HG02840 (cell line): ENCODE measurements at regions not wholly inside any gene's neighbourhood (a gene's known extent, or its start where the extent isn't known, plus 50 kb on each side); places are given as distances from the start of the nearest gene placed in this dataset.

ENCODE experiments used
- ATAC-seq: cut with Tn5 transposase; IDR thresholded peaks from one replicate; pipeline ENCODE4 v1.9.1; 2021; ENCODE audit warnings: mild to moderate bottlenecking, moderate library complexity, moderate number of reproducible peaks; ENCODE audit not compliant: unreplicated experiment, low FRiP score

- no peak for ATAC-seq
These were observed 132.0 kb upstream of the RAI14 start for GRCh38 chr5:34524123-34524522.

- no peak for ATAC-seq
These were observed 130.4 kb upstream of the RAI14 start for GRCh38 chr5:34525761-34526160.

GRCh38 chr5:34526682-34527305, 129.3 kb upstream of the RAI14 start:
- ATAC-seq, result no peak

- ATAC-seq, result no peak
These were observed 126.4 kb upstream of the RAI14 start for GRCh38 chr5:34529581-34530331.

GRCh38 chr5:34530637-34531036, 125.5 kb upstream of the RAI14 start:
- ATAC-seq, result no peak

- ATAC-seq, result no peak
These were observed 124.3 kb upstream of the RAI14 start for GRCh38 chr5:34531751-34532360.

GRCh38 chr5:34533582-34534522, 122.3 kb upstream of the RAI14 start:
- peak; percentile 74 for ATAC-seq

- no peak for ATAC-seq
These were observed 121.5 kb upstream of the RAI14 start for GRCh38 chr5:34534523-34535103.

- no peak for ATAC-seq
These were observed 120.7 kb upstream of the RAI14 start for GRCh38 chr5:34535433-34535832.

- no peak for ATAC-seq
These were observed 120.0 kb upstream of the RAI14 start for GRCh38 chr5:34535944-34536623.

- no peak for ATAC-seq
These were observed 119.4 kb upstream of the RAI14 start for GRCh38 chr5:34536699-34537098.

- no peak for ATAC-seq
These were observed 118.0 kb upstream of the RAI14 start for GRCh38 chr5:34538026-34538672.

- no peak for ATAC-seq
These were observed 116.9 kb upstream of the RAI14 start for GRCh38 chr5:34539183-34539582.

- ATAC-seq, result no peak
These were observed 115.1 kb upstream of the RAI14 start for GRCh38 chr5:34541067-34541466.

GRCh38 chr5:34542818-34543217, 113.3 kb upstream of the RAI14 start:
- no peak for ATAC-seq

GRCh38 chr5:34543687-34544086, 112.4 kb upstream of the RAI14 start:
- no peak for ATAC-seq

- ATAC-seq, result no peak
These were observed 111.7 kb upstream of the RAI14 start for GRCh38 chr5:34544403-34544802.

GRCh38 chr5:34545164-34545563, 111.0 kb upstream of the RAI14 start:
- no peak for ATAC-seq

GRCh38 chr5:34545626-34546025, 110.5 kb upstream of the RAI14 start:
- ATAC-seq, result no peak
